GM12878 (cell line): ENCODE measurements at regions not wholly inside any gene's neighbourhood (a gene's known extent, or its start where the extent isn't known, plus 50 kb on each side); places are given as distances from the start of the nearest gene placed in this dataset.

Source experiments
- ATAC-seq: fragments of 200-7000 bp; cut with Tn5 transposase; 3 replicates; pipeline ENCODE4 v1.9.1; 2020; ENCODE audit warnings: mild to moderate bottlenecking, moderate library complexity
- BruUV-seq: library from RNA; stranded (reverse); fragments of 400-500 nt; replicated peaks from 2 replicates; lab custom pipeline; 2021; lab: Mats Ljungman, UMichigan
- CTCF ChIA-PET: fragments of 300-600 bp; sonication (Branson Sonifier 250); formaldehyde crosslinking; extraction: SDS; loops from one replicate; lab custom pipeline; 2021; ENCODE audit warnings: inconsistent platforms; lab: Yijun Ruan, JAX
- POLR2A ChIA-PET: fragments of 350-600 bp; formaldehyde crosslinking; extraction: SDS; loops from one replicate; lab custom pipeline; 2021; ENCODE audit warnings: inconsistent platforms; lab: Charles Lee
- RAD21 ChIA-PET: fragments of 300-600 bp; sonication (Branson Sonifier 250); formaldehyde crosslinking; loops from one replicate; lab custom pipeline; 2023; ENCODE audit warnings: antibody characterized with exemption; ENCODE audit not compliant: unreplicated experiment; lab: Charles Lee
- SMC1A ChIA-PET: fragments of 300-600 bp; sonication (Branson Sonifier 250); formaldehyde crosslinking; loops from one replicate; lab custom pipeline; 2023; ENCODE audit not compliant: unreplicated experiment, uncharacterized antibody; lab: Charles Lee
- DNase-seq: peaks from one replicate; pipeline ENCODE4 v3.0.0-alpha.2; 2011; ENCODE audit warnings: low read depth, low spot score
- FAIRE-seq: peaks from 3 replicates; lab custom pipeline; 2011; peaks lifted over from hg19 to GRCh38; lab: Jason Lieb, UNC
- H2AFZ ChIP-seq: 2 replicates; pipeline ENCODE4 v1.6.0; 2011; ENCODE audit warnings: low read depth, low read length, control low read depth; ENCODE audit not compliant: control insufficient read depth
- H3K27ac ChIP-seq: 2 replicates; pipeline ENCODE4 v1.5.1; 2011; ENCODE audit warnings: control low read depth; ENCODE audit not compliant: control insufficient read depth, insufficient read depth
- H3K27me3 ChIP-seq, 2 experiments: replicated peaks in 1 of 2; 2 replicates each; pipeline versions ENCODE4 v1.6.0 to v1.6.1; 2011; ENCODE audit warnings: low read length in 1 of 2; ENCODE audit not compliant: control insufficient read depth in 2 of 2, insufficient read depth in 2 of 2
- H3K36me3 ChIP-seq, 2 experiments: 2 replicates each; pipeline ENCODE4 v1.5.1; 2011; ENCODE audit warnings: low read length in 1 of 2; ENCODE audit not compliant: control insufficient read depth in 2 of 2, insufficient read depth in 2 of 2
- H3K4me1 ChIP-seq: 2 replicates; pipeline ENCODE4 v1.6.1; 2011; ENCODE audit warnings: mild to moderate bottlenecking, low read length, moderate library complexity, mixed read lengths; ENCODE audit not compliant: control insufficient read depth, insufficient read depth
- H3K4me2 ChIP-seq: 2 replicates; pipeline ENCODE4 v1.6.0; 2011; ENCODE audit warnings: control low read depth; ENCODE audit not compliant: control insufficient read depth, insufficient read depth
- H3K4me3 ChIP-seq: fragments of 200-600 bp; sonication (generic); 2 replicates; pipeline ENCODE4 v1.5.1; 2016
- H3K79me2 ChIP-seq: 2 replicates; pipeline ENCODE4 v1.6.0; 2011; ENCODE audit warnings: low read length; ENCODE audit not compliant: control insufficient read depth, insufficient read depth
- H3K9ac ChIP-seq: 2 replicates; pipeline ENCODE4 v1.8.0; 2011; ENCODE audit warnings: low read length, control low read depth, mixed read lengths; ENCODE audit not compliant: control insufficient read depth, insufficient read depth
- H3K9me3 ChIP-seq: replicated peaks from 3 replicates; pipeline ENCODE4 v1.5.1; 2011; ENCODE audit warnings: mild to moderate bottlenecking, low read length; ENCODE audit not compliant: control insufficient read depth, insufficient read depth
- H4K20me1 ChIP-seq: 2 replicates; pipeline ENCODE4 v1.6.0; 2011; ENCODE audit not compliant: control insufficient read depth, insufficient read depth
- CREM ChIP-seq: IDR thresholded peaks from 2 replicates; pipeline ENCODE4 v1.6.1; 2014; ENCODE audit warnings: antibody characterized with exemption, low read depth
- FOS ChIP-seq: IDR thresholded peaks from 3 replicates; pipeline ENCODE4 v1.6.1; 2011; ENCODE audit warnings: borderline replicate concordance; ENCODE audit not compliant: insufficient read length; ENCODE audit errors: extremely low read depth
- FOXM1 ChIP-seq: IDR thresholded peaks from 2 replicates; pipeline ENCODE4 v1.6.1; 2012; ENCODE audit warnings: low read depth, mild to moderate bottlenecking, inconsistent platforms, low read length, moderate library complexity
- HCFC1 ChIP-seq: fragments of 150-350 bp; IDR thresholded peaks from 2 replicates; pipeline ENCODE4 v1.6.1; 2014; ENCODE audit warnings: low read length
- HSF1 ChIP-seq: fragments of 150-350 bp; IDR thresholded peaks from 2 replicates; pipeline ENCODE4 v1.6.1; 2014; ENCODE audit warnings: mild to moderate bottlenecking, low read depth, low read length
- MEF2A ChIP-seq: IDR thresholded peaks from 2 replicates; pipeline ENCODE4 v1.6.1; 2011; ENCODE audit warnings: low read depth, mild to moderate bottlenecking, low read length, moderate library complexity; ENCODE audit not compliant: insufficient read depth
- MXI1 ChIP-seq: fragments of 150-350 bp; IDR thresholded peaks from 2 replicates; pipeline ENCODE4 v1.6.1; 2011; ENCODE audit warnings: low read depth, mild to moderate bottlenecking, inconsistent platforms, low read length, improper control_type of control experiment
- NFYA ChIP-seq: IDR thresholded peaks from 2 replicates; pipeline ENCODE4 v1.6.1; 2011; ENCODE audit warnings: low read depth, mild to moderate bottlenecking, low read length, improper control_type of control experiment, borderline replicate concordance
- SUZ12 ChIP-seq: fragments of 200-600 bp; sonication (generic); IDR thresholded peaks from one replicate; pipeline ENCODE4 v1.6.1; 2018; ENCODE audit warnings: antibody characterized with exemption, mild to moderate bottlenecking; ENCODE audit not compliant: unreplicated experiment
- TBL1XR1 ChIP-seq: IDR thresholded peaks from 2 replicates; pipeline ENCODE4 v1.6.1; 2012; ENCODE audit warnings: low read depth, low read length, improper control_type of control experiment
- WGBS: methylation state at CpG from one replicate; pipeline ENCODE4 v1.1.6; 2016; ENCODE audit warnings: low lambda C conversion rate; ENCODE audit not compliant: insufficient replicate concordance, insufficient coverage; ENCODE audit errors: missing lambda C conversion rate; 5-methylcytosine and 5-hydroxymethylcytosine counted together
- in situ Hi-C: fragments of 300-500 bp; cut with MboI; formaldehyde crosslinking; loops from 9 replicates; pipeline ENCODE4 v1.14.3; 2018; ENCODE audit warnings: mixed read lengths
- intact Hi-C: fragments of 100-400 bp; cut with micrococcal nuclease; formaldehyde crosslinking; loops from one replicate; pipeline ENCODE4 v1.14.2; 2022; ENCODE audit not compliant: unreplicated experiment
- TF ChIP-seq, protein P1 (sequence below): fragments of 450-650 bp; formaldehyde crosslinking; IDR thresholded peaks from 2 replicates; pipeline ENCODE4 v1.4.0; 2020; ENCODE audit warnings: mild to moderate bottlenecking, moderate library complexity

- no peak for DNase-seq
- in situ Hi-C loops: no loop called here
- BruUV-seq: no TSS peak
- no peak overlapping the region for H3K27ac ChIP-seq
- no peaks in the 10 kb centered on the region for H3K79me2 ChIP-seq
- H3K9me3 ChIP-seq: no peaks in the 10 kb centered on the region
- no peaks in the 10 kb centered on the region for H4K20me1 ChIP-seq
- no peaks in the 10 kb centered on the region; a peak in 2 of 4 replicates for H3K27me3 ChIP-seq
- RAD21 ChIA-PET: no interaction called here
- H2AFZ ChIP-seq: no peak overlapping the region
- intact Hi-C loops: no loop called here
- no peaks in the 10 kb centered on the region for H3K4me1 ChIP-seq
- WGBS: 12% methylated on average over 7 of the region's 7 CpGs
- no peaks in the 10 kb centered on the region for H3K36me3 ChIP-seq
- TF ChIP-seq TBL1XR1 (no peak), HSF1 (no peak), NFYA (no peak), FOXM1 (no peak), HCFC1 (no peak), MXI1 (no peak), MEF2A (no peak), SUZ12 (no peak), CREM (no peak), FOS (no peak)
- TF ChIP-seq, protein P1, sequence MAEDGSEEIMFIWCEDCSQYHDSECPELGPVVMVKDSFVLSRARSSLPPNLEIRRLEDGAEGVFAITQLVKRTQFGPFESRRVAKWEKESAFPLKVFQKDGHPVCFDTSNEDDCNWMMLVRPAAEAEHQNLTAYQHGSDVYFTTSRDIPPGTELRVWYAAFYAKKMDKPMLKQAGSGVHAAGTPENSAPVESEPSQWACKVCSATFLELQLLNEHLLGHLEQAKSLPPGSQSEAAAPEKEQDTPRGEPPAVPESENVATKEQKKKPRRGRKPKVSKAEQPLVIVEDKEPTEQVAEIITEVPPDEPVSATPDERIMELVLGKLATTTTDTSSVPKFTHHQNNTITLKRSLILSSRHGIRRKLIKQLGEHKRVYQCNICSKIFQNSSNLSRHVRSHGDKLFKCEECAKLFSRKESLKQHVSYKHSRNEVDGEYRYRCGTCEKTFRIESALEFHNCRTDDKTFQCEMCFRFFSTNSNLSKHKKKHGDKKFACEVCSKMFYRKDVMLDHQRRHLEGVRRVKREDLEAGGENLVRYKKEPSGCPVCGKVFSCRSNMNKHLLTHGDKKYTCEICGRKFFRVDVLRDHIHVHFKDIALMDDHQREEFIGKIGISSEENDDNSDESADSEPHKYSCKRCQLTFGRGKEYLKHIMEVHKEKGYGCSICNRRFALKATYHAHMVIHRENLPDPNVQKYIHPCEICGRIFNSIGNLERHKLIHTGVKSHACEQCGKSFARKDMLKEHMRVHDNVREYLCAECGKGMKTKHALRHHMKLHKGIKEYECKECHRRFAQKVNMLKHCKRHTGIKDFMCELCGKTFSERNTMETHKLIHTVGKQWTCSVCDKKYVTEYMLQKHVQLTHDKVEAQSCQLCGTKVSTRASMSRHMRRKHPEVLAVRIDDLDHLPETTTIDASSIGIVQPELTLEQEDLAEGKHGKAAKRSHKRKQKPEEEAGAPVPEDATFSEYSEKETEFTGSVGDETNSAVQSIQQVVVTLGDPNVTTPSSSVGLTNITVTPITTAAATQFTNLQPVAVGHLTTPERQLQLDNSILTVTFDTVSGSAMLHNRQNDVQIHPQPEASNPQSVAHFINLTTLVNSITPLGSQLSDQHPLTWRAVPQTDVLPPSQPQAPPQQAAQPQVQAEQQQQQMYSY (CRISPR knock-in tag): no peak
- TF ChIP-seq, all 136 proteins: peak for 0
- no peak overlapping the region for H3K4me2 ChIP-seq
- no peak for FAIRE-seq
- H3K9ac ChIP-seq: no peak overlapping the region
- H3K4me3 ChIP-seq: no peak overlapping the region
- ChIA-PET POLR2A (no interaction called here), SMC1A (no interaction called here), CTCF (no interaction called here)
- ATAC-seq: no peak
These were observed 65.6 kb upstream of the PLXNA2 start for GRCh38 chr1:208309771-208310170.
